ENCODE measurements at regions not wholly inside any gene's neighbourhood (a gene's known extent, or its start where the extent isn't known, plus 50 kb on each side); places are given as distances from the start of the nearest gene placed in this dataset.
"Not testable (repeated sequence)": the region's sequence is repeated elsewhere in the genome, so short reads cannot be mapped to it uniquely, and the experiment has no call there.

DNA sequence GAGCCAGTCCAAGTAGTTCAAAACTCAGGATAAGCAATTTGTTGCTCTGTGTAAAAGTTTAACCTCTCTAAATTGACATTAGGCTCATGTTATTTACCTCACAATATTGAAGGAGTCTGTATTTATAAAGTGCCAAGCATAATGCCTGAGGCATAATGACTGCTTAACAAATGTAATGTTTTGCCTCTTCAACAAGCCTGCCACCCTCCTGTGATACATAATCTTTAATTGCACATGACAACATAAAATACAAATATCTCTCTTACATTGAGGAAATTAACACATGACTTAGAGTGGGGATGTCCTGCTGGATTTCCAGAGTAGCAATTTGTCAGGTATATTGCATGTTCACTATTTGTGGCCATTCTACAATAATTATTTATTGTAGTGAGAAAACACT, 469.2 kb upstream of the ANO5 start:
- DNase-seq (ENCODE audit: low spot score), result no peak

GRCh38 chr11:21727102-21727501, 465.8 kb upstream of the ANO5 start:
- DNase-seq (ENCODE audit: low spot score), result no peak

DNA sequence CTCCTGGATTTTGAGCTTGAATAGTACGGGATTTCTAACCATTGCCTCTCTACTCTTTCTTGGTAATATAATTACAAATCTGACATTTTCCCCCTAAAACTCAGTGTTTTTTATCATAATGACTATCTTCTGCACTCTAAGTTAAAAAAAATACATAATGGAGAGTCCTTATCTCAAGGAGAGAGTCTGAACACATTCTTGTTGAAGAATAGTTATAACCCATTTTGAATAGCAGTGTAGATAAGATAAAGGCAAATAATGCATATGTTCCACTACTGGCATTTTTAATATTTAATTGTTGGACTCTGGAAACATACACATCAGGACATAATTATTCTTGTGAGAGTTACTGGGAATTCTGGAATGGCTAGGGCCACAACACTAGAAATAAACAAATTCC, 456.5 kb upstream of the ANO5 start:
- DNase-seq (ENCODE audit: low spot score), result no peak

DNA sequence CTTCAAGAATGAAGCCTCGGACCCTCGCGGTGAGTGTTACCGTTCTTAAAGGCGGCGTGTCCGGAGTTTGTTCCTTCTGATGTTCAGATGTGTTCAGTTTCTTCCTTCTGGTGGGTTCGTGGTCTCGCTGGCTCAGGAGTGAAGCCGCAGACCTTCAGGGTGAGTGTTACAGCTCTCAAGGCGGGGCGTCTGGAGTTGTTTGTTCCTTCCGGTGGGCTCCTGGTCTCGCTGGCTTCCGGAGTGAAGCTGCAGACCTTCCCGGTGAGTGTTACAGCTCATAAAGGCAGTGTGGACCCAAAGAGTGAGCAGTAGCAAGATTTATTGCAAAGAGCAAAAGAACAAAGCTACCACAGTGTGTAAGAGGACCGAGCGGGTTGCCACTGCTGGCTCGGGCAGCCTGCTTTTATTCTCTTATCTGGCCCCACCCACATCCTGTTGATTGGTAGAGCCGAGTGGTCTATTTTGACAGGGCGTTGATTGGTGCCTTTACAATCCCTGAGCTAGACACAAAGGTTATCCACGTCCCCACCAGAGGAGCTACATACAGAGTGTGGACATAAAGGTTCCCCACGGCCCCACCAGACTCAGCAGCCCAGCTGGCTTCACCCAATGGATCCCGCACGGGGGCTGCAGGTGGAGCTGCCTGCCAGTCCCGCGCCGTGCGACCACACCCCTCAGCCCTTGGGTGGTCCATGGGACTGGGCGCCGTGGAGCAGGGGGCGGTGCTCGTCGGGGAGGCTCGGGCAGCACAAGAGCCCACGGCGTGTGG, 440.2 kb upstream of the ANO5 start:
- not testable (repeated sequence) for DNase-seq (ENCODE audit: low spot score)

DNA sequence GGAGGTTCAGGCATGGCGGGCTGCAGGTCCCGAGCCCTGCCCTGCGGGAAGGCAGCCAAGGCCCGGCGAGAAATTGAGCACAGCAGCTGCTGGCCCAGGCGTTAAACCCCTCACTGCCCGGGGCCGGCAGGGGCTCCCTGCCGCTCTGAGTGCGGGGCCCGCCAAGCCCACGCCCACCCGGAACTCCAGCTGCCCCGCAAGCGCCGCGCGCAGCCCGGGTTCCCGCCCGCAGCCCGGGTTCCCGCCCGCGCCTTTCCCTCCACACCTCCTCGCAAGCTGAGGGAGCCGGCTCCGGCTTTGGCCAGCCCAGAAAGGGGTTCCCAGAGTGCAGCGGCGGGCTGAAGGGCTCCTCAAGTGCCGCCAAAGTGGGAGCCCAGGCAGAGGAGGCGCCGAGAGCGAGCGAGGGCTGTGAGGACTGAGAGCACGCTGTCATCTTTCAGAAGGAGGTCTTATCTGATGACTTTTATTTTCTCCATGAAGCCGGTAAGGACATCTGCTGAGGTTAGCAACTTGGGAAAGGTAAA, 439.6 kb upstream of the ANO5 start:
- not testable (repeated sequence) for DNase-seq (ENCODE audit: low spot score)

DNA sequence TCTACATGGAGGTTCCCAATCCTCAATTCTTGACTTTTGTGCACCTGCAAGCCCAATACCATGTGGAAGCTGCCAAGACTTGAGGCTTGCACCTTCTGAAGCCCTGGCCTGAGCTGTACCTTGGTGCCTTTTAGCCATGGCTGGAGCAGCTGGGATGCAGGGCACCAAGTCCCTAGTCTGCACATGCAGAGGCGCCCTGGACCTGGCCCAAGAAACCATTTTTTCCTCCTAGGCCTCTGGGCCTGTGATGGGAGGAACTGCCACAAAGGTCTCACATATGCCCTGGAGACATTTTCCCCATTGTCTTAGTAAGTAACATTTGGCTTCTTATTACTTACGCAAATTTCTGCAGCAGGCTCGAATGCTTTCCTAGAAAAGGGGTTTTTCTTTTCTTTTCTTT, 431.9 kb upstream of the ANO5 start:
- DNase-seq (ENCODE audit: low spot score), result no peak

DNA sequence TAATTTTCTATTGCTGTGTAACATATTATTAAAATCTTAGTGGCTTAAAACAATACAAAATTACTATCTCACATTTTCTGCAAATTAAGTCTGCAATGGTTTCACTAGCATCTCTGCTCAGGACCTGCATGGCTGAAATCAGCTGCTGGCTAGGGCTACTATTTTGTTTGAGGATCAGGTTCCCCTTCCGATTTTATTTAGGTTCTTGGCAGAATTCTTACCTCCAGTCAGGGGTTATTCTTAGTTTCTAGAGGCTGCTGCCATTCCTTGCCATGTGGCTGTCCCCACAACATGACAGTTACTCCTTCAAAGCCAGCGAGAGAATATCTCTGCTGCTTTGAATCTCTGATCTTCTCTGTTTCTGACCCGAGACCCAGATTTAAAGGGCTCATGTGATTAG, 424.5 kb upstream of the ANO5 start:
- DNase-seq (ENCODE audit: low spot score), result no peak

DNA sequence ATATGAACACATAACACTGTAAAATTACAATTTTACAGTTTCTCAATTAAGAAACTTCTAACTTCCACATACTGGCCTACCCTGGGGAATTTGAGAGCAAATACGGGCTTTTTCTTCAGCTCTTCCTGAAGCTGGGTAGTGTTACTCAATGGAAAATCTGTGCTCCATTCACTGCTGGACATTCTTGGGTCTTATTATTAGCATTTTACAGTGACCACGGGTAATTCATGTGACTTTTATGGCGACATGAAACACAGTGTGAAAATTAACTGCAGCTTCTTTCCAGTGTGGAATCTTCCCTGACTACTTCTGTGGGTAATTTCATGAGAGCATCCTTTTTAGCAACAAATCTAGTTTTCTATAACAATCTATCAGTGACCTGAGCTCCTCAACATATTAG, 423.7 kb upstream of the ANO5 start:
- DNase-seq (ENCODE audit: low spot score), result no peak

- peak; percentile 35 for DNase-seq (ENCODE audit: low spot score)
Observed at GRCh38 chr11:21771097-21771496, 421.8 kb upstream of the ANO5 start.

DNA sequence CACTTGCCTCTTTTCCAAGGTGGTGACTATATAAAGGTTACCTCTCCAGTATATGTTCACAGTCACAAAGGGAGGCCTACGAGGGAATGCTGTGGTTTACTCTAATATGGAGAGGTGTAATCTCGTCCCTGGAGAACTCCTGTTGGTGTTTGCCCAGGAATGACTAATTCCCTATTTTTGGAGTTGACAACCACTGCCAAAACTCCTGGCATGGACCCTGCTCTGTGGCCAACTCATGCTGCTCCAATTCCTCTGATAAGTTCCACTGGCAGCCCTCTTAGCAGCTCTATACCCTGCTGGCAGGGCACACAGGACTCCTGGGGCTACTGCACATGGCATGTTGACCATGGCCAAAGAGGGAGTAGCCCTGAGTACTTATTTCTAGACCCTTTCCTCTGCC, 418.7 kb upstream of the ANO5 start:
- no peak for DNase-seq (ENCODE audit: low spot score)

DNA sequence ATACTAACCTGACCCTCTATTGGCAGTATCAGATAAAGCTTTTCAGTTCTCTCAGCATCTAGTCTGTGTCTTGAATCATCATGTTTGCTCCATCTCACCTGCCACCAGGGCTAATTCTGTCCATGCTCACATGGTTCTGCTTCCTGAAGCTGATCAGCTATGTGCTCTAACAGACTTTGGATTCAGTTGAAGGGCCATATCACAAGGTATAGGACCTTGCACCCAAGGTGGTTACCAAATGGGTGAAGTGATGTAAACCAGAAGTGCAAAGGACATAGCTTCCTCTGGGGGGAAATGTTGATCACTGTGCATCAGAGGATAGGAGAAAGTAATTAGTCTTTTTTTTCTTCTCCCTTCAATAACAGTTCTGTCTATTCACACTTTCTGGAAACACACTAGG, 417.0 kb upstream of the ANO5 start:
- no peak for DNase-seq (ENCODE audit: low spot score)

GRCh38 chr11:21783954-21784353, 408.9 kb upstream of the ANO5 start:
- DNase-seq (ENCODE audit: low spot score), result no peak

DNA sequence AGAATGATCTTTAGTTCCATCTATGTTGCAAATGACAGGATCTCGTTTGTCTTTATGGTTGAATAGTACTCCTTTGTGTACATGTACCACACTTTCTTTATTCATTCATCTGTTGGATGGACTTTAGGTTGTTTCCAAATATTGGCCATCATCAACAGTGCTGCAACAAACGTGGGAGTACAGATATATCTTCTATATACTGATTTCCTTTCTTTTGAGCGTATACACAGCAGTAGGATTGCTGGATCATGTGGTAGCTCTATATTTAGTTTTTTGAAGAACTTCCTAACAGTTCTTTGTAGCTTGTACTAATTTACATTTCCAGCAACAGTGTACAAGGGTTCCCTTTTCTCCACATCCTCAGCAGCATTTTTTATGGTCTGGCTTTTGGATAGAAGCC, 407.5 kb upstream of the ANO5 start:
- no peak for DNase-seq (ENCODE audit: low spot score)

DNA sequence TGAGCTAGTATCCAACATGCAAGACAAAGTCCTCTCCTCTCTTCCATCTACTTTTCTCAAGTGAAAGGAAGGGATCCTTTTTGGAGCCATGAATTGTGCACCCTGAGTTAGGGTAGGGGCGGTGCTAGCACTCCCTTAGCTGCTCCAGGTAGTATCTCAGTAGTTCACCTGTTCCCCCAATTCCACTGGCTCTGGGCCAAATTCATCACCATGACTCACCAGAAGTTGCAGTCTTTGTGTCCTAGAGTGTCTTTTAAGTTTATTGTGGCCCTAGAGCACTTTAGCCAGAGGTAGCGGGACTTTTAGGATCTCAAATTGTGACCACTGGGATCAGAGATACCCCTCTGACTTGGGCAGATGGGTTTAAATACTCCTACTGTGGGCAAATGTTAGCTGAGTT, 398.6 kb upstream of the ANO5 start:
- no peak for DNase-seq (ENCODE audit: low spot score)

GRCh38 chr11:21798216-21798615, 394.7 kb upstream of the ANO5 start:
- DNase-seq (ENCODE audit: low spot score), result no peak

DNA sequence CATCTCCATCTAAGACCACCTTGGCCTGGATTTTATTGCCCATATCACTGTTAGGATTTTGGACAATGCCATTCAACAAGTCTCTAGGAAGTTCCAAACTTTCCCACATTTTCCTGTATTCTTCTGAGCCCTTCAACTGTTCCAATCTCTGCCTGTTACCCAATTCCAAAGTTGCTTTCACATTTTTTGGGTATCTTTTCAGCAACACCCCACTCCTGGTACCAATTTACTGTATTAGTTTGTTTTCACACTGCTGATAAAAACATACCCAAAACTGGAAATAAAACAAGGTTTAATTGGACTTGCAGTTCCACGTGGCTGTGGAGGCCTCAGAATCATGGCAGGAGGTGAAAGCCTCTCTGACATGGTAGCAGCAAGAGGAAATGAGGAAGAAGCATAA, 388.4 kb upstream of the ANO5 start:
- not testable (repeated sequence) for DNase-seq (ENCODE audit: low spot score)

GRCh38 chr11:21806508-21806907, 386.4 kb upstream of the ANO5 start:
- DNase-seq (ENCODE audit: low spot score), result no peak

- no peak for DNase-seq (ENCODE audit: low spot score)
Observed at GRCh38 chr11:21806947-21807346, 385.9 kb upstream of the ANO5 start.

DNA sequence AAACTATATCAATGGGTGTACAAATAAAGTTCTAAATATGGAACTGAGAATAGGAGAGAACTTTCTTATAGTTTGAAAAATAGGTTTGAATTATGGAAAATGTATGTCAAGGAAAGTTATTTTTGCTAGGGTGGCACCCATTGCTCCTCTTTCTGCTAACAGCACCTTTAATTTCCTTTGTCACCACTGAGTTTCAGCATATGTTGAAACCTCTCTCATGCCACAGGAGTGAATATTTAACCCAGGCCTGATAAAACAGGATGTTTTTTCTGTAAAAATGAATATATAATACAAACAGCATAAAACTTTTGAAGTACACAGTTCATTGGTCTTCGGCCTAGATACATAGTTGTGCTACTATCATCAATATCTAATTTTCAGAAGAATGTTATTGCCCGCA, 385.5 kb upstream of the ANO5 start:
- DNase-seq (ENCODE audit: low spot score), result no peak

DNA sequence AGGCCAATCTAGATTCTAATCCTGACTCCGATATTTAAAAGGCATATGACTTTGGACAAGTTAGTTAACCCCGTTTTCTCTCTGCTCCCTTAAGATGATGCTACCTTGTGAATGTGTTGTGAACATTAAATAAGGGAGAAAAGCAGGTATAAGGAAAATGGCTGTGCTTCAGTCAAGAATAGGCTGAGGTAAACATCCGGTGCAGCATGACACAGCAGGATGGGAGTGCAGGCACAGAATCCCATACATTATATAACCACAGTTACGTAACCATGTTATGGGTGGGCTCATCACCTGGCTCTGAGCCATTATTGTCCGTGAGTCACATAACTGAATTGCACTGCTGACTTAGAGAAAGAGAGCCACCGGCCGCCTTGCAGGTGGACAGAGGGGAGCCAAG, 382.2 kb upstream of the ANO5 start:
- DNase-seq (ENCODE audit: low spot score), result no peak

DNA sequence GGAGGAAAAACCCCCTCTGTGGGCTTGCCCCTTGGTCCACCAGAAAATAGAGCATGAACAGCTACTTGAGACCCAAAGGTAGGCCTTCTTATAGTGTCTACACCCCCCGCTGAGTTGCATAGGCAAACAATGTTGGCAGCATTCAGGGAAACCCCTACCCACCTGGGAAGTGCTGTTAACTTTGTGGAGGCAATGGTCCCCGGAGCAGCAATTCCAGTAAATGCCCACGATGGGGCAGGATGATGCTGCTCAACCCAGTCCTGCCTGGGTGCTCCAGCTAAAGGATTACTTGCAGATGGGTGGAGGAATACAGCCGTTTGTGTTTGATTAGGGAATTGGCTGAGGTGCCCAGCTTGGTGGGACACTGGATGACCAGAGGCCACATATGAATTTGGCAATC, 381.3 kb upstream of the ANO5 start:
- no peak for DNase-seq (ENCODE audit: low spot score)

- no peak for DNase-seq (ENCODE audit: low spot score)
Observed at GRCh38 chr11:21814169-21814568, 378.7 kb upstream of the ANO5 start.

GRCh38 chr11:21817696-21818095, 375.2 kb upstream of the ANO5 start:
- DNase-seq (ENCODE audit: low spot score), result no peak

DNA sequence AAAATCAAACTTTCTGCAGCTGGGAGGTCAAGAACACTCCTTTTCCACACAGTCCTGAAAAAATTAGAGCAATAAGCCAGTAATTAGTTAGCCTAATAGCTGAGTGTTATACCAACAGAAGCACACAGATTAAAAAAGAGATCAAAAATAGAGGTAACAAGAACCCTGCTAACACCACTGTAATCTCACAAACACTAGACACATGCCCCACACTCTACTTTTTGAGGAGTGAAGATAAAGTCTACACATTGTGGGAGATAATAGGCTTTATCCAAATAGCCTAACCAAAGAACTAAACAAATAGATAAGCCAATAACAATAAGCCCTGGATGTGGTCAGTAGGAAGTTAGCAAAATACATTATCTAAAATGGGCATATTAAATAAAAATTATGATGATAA, 372.7 kb upstream of the ANO5 start:
- DNase-seq (ENCODE audit: low spot score), result no peak
